ENCODE measurements at regions not wholly inside any gene's neighbourhood (a gene's known extent, or its start where the extent isn't known, plus 50 kb on each side); places are given as distances from the start of the nearest gene placed in this dataset.

- Histone ChIP-seq H3K4me3 (replicated peaks; ENCODE audit: low read depth, low read length) (no peak overlapping the region), H3K36me3 (ENCODE audit: control insufficient read depth, insufficient read depth, low read length) (no peaks in the 10 kb centered on the region), H3K27me3 (replicated peaks; ENCODE audit: control insufficient read depth, insufficient read depth, low read length) (no peaks in the 10 kb centered on the region)
- no peak for DNase-seq (ENCODE audit: extremely low read depth, insufficient read length)
- no peak for TF ChIP-seq CTCF (IDR thresholded peaks at IDR 0.05; ENCODE audit: insufficient read depth, low read length, poor library complexity, severe bottlenecking)
These were observed 536.5 kb upstream of the FZD8 start for GRCh38 chr10:36178616-36179015.

- no peak for DNase-seq (ENCODE audit: extremely low read depth, insufficient read length)
- Histone ChIP-seq H3K27me3 (replicated peaks; ENCODE audit: control insufficient read depth, insufficient read depth, low read length) (no peaks in the 10 kb centered on the region), H3K36me3 (ENCODE audit: control insufficient read depth, insufficient read depth, low read length) (no peaks in the 10 kb centered on the region), H3K4me3 (replicated peaks; ENCODE audit: low read depth, low read length) (no peak overlapping the region)
- no peak for TF ChIP-seq CTCF (IDR thresholded peaks at IDR 0.05; ENCODE audit: insufficient read depth, low read length, poor library complexity, severe bottlenecking)
These were observed 535.0 kb upstream of the FZD8 start for GRCh38 chr10:36177071-36177470.

- DNase-seq (ENCODE audit: extremely low read depth, insufficient read length) = no peak
These were observed 533.9 kb upstream of the FZD8 start for GRCh38 chr10:36175954-36176353.

GRCh38 chr10:36173364-36173763, 531.3 kb upstream of the FZD8 start:
- DNase-seq (ENCODE audit: extremely low read depth, insufficient read length) = no peak
- no peaks in the 10 kb centered on the region for H3K36me3 ChIP-seq (ENCODE audit: control insufficient read depth, insufficient read depth, low read length)
- H3K27me3 ChIP-seq (replicated peaks; ENCODE audit: control insufficient read depth, insufficient read depth, low read length) = no peaks in the 10 kb centered on the region
- TF ChIP-seq CTCF (IDR thresholded peaks at IDR 0.05; ENCODE audit: insufficient read depth, low read length, poor library complexity, severe bottlenecking) = no peak
- H3K4me3 ChIP-seq (replicated peaks; ENCODE audit: low read depth, low read length) = no peak overlapping the region

More at GRCh38 chr10:36175954-36176353, 533.9 kb upstream of the FZD8 start:
- no peaks in the 10 kb centered on the region for H3K27me3 ChIP-seq (replicated peaks; ENCODE audit: control insufficient read depth, insufficient read depth, low read length)
- H3K36me3 ChIP-seq (ENCODE audit: control insufficient read depth, insufficient read depth, low read length) = no peaks in the 10 kb centered on the region
- H3K4me3 ChIP-seq (replicated peaks; ENCODE audit: low read depth, low read length) = no peak overlapping the region
- TF ChIP-seq CTCF (IDR thresholded peaks at IDR 0.05; ENCODE audit: insufficient read depth, low read length, poor library complexity, severe bottlenecking) = no peak

GRCh38 chr10:36171953-36172940, 530.2 kb upstream of the FZD8 start:
- H3K4me3 ChIP-seq (replicated peaks; ENCODE audit: low read depth, low read length) = no peak overlapping the region
- no peak for DNase-seq (ENCODE audit: extremely low read depth, insufficient read length)
- TF ChIP-seq CTCF (IDR thresholded peaks at IDR 0.05; ENCODE audit: insufficient read depth, low read length, poor library complexity, severe bottlenecking) = no peak
- H3K36me3 ChIP-seq (ENCODE audit: control insufficient read depth, insufficient read depth, low read length) = no peaks in the 10 kb centered on the region
- H3K27me3 ChIP-seq (replicated peaks; ENCODE audit: control insufficient read depth, insufficient read depth, low read length) = no peaks in the 10 kb centered on the region
